Esophagus squamous epithelium (tissue), 4 donors: ENCODE measurements at regions not wholly inside any gene's neighbourhood (a gene's known extent, or its start where the extent isn't known, plus 50 kb on each side); places are given as distances from the start of the nearest gene placed in this dataset.

ENCODE experiments used
- POLR2A ChIP-seq, 4 donors: fragments of 450-650 bp; IDR thresholded peaks; one replicate each; pipeline ENCODE4 v1.6.1; 2017; ENCODE audit warnings: antibody characterized with exemption in 4 of 4, mild to moderate bottlenecking in 4 of 4, moderate library complexity in 3 of 4
- TF ChIP-seq, protein P1 (sequence below), 6 experiments: fragments of 450-650 bp in 4 of 6; fragments of 200-600 bp in 2 of 6; sonication (generic) in 2 of 6; IDR thresholded peaks; one replicate each; pipeline ENCODE4 v1.5.1; 2016 to 2019; ENCODE audit warnings: antibody characterized with exemption in 6 of 6, mild to moderate bottlenecking in 4 of 6, moderate library complexity in 4 of 6

DNA sequence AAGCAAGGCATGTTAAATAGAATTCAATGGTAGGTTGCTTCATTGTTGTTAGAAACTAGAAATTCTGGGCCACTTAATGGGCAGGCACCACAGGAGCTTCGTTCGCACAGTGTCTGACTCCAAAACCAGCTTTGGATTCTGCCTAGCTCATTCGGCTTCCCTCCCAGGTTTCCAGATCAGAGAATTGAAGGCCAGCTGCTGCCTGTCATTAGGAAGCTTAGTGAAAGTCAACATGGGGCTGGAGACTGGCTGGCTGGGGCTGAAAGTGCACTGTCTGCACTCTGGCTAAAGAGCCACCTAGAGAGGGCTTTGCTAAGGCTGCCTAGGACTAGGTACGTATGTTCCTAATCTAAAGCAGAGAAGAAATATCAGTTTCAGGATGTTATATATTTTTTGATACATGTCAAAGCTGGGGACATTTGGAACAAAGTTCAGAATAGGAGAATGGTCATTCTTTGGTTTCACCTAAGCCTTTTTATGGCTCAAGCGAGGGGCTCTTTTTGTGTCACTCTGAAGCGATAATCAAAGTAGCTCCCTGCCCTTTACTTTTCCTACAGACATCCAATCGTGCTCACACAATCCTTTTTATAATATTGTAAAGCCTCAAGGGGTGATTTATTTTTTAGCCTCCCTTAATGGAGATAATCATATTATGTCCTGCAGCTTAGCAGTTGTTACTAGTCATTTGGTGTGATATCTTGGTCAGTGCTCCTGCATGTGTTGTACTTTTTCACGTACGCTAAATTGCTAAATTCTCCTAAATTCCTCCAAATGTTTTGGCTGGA, 238.5 kb upstream of the NAV3 start:
- TF ChIP-seq POLR2A (IDR thresholded peaks at IDR 0.05) = no peak
- TF ChIP-seq, protein P1, sequence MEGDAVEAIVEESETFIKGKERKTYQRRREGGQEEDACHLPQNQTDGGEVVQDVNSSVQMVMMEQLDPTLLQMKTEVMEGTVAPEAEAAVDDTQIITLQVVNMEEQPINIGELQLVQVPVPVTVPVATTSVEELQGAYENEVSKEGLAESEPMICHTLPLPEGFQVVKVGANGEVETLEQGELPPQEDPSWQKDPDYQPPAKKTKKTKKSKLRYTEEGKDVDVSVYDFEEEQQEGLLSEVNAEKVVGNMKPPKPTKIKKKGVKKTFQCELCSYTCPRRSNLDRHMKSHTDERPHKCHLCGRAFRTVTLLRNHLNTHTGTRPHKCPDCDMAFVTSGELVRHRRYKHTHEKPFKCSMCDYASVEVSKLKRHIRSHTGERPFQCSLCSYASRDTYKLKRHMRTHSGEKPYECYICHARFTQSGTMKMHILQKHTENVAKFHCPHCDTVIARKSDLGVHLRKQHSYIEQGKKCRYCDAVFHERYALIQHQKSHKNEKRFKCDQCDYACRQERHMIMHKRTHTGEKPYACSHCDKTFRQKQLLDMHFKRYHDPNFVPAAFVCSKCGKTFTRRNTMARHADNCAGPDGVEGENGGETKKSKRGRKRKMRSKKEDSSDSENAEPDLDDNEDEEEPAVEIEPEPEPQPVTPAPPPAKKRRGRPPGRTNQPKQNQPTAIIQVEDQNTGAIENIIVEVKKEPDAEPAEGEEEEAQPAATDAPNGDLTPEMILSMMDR (IDR thresholded peaks at IDR 0.05) = no peak
